Trophoblast cell (in vitro differentiated cells and primary cell): ENCODE measurements at regions not wholly inside any gene's neighbourhood (a gene's known extent, or its start where the extent isn't known, plus 50 kb on each side); places are given as distances from the start of the nearest gene placed in this dataset.

Experiments used
- DNase-seq, 2 donors: peaks; one replicate each; pipeline ENCODE4 v3.0.0-alpha.2; 2016
- H2AFZ ChIP-seq: 2 replicates; pipeline ENCODE4 v1.6.1; 2013; ENCODE audit warnings: low read length, moderate library complexity, mild to moderate bottlenecking; ENCODE audit not compliant: insufficient read depth, poor library complexity
- H2AK5ac ChIP-seq: 2 replicates; pipeline ENCODE4 v1.6.1; 2013; ENCODE audit warnings: mild to moderate bottlenecking, low read length
- H2BK120ac ChIP-seq: 2 replicates; pipeline ENCODE4 v1.6.1; 2013; ENCODE audit warnings: low read length, mild to moderate bottlenecking, moderate library complexity; ENCODE audit not compliant: insufficient read depth, poor library complexity
- H2BK12ac ChIP-seq: 2 replicates; pipeline ENCODE4 v1.6.1; 2013; ENCODE audit warnings: mild to moderate bottlenecking, low read length, moderate library complexity
- H2BK5ac ChIP-seq: 2 replicates; pipeline ENCODE4 v1.6.1; 2013; ENCODE audit warnings: low read length, low read depth, moderate library complexity, mild to moderate bottlenecking; ENCODE audit not compliant: poor library complexity
- H3K14ac ChIP-seq: 2 replicates; pipeline ENCODE4 v1.6.1; 2013; ENCODE audit warnings: mild to moderate bottlenecking, low read length
- H3K18ac ChIP-seq: 2 replicates; pipeline ENCODE4 v1.6.1; 2013; ENCODE audit warnings: mild to moderate bottlenecking, low read length
- H3K23ac ChIP-seq: 2 replicates; pipeline ENCODE4 v1.6.1; 2013; ENCODE audit warnings: low read length
- H3K27ac ChIP-seq: 2 replicates; pipeline ENCODE4 v1.5.1; 2013; ENCODE audit warnings: low read depth, mild to moderate bottlenecking, inconsistent platforms, low read length, moderate library complexity
- H3K27me3 ChIP-seq: 2 replicates; pipeline ENCODE4 v1.6.1; 2013; ENCODE audit warnings: inconsistent platforms, mild to moderate bottlenecking, low read length, moderate library complexity; ENCODE audit not compliant: insufficient read depth
- H3K36me3 ChIP-seq, 2 experiments: 1 replicate in 1 of 2; 2 replicates in 1 of 2; pipeline ENCODE4 v1.6.1; 2013; ENCODE audit warnings: low read length in 2 of 2, mild to moderate bottlenecking in 2 of 2, moderate library complexity in 1 of 2; ENCODE audit not compliant: insufficient read depth in 2 of 2, control insufficient read depth in 1 of 2
- H3K4ac ChIP-seq: 2 replicates; pipeline ENCODE4 v1.6.1; 2013; ENCODE audit warnings: low read depth, mild to moderate bottlenecking, low read length, moderate library complexity
- H3K4me1 ChIP-seq, 2 experiments: 1 replicate in 1 of 2; 2 replicates in 1 of 2; pipeline ENCODE4 v1.6.1; 2013; ENCODE audit warnings: low read length in 2 of 2, mild to moderate bottlenecking in 2 of 2, moderate library complexity in 1 of 2; ENCODE audit not compliant: insufficient read depth in 2 of 2, control insufficient read depth in 1 of 2
- H3K4me2 ChIP-seq: 2 replicates; pipeline ENCODE4 v1.6.1; 2013; ENCODE audit warnings: inconsistent platforms, mild to moderate bottlenecking, low read length, moderate library complexity
- H3K4me3 ChIP-seq: 2 replicates; pipeline ENCODE4 v1.5.1; 2013; ENCODE audit warnings: mild to moderate bottlenecking, low read depth, low read length, inconsistent platforms
- H3K79me1 ChIP-seq: one replicate; pipeline ENCODE4 v1.6.1; 2013; ENCODE audit warnings: low read length
- H3K79me2 ChIP-seq: 2 replicates; pipeline ENCODE4 v1.6.1; 2013; ENCODE audit warnings: low read length, mild to moderate bottlenecking; ENCODE audit not compliant: control insufficient read depth, insufficient read depth, poor library complexity
- H3K9ac ChIP-seq: 2 replicates; pipeline ENCODE4 v1.6.1; 2013; ENCODE audit warnings: mild to moderate bottlenecking, low read length
- H3K9me3 ChIP-seq: 2 replicates; pipeline ENCODE4 v1.6.1; 2013; ENCODE audit warnings: low read depth, mild to moderate bottlenecking, control low read depth, inconsistent platforms, low read length; ENCODE audit not compliant: insufficient read depth
- H4K12ac ChIP-seq: 2 replicates; pipeline ENCODE4 v1.6.1; 2013; ENCODE audit warnings: low read depth, mild to moderate bottlenecking, low read length, moderate library complexity
- H4K8ac ChIP-seq: 2 replicates; pipeline ENCODE4 v1.6.1; 2013; ENCODE audit warnings: low read depth, mild to moderate bottlenecking, low read length, moderate library complexity
- H4K91ac ChIP-seq: one replicate; pipeline ENCODE4 v1.6.1; 2013; ENCODE audit warnings: low read depth, mild to moderate bottlenecking, low read length, moderate library complexity
- WGBS: extraction: QIAGEN DNeasy Blood & Tissue Kit; methylation state at CpG from one replicate; pipeline ENCODE4 v1.1.7; 2013; ENCODE audit warnings: missing lambda C conversion rate; ENCODE audit not compliant: insufficient read length, insufficient coverage; ENCODE audit errors: extremely low coverage; 5-methylcytosine and 5-hydroxymethylcytosine counted together

DNA sequence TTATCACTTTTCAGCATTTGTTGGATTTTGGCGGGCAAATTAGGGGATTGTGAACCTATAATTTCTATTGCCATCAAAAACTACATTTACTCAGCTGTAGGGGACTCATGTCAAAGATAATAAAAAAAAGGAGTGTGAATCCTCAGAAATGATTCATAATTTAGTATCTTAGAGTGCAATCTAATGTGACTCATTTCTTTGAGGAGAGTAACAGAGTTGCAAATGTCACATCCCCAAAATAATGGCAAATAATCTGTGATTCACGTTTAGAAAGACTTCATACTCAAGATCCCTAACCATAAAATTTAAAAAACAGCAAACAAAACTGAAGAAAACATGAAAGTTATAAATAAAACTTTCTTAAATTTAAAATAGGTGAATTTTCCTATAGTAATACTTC is 373.0 kb downstream of the CDH2 start:
- Histone ChIP-seq H3K79me2 (peaks cover 1% of the 10 kb centered on the region), H3K27ac (no peak overlapping the region), H4K8ac (no peak overlapping the region), H3K4me2 (no peak overlapping the region), H2BK120ac (no peak overlapping the region), H2AFZ (no peak overlapping the region), H3K79me1 (no peaks in the 10 kb centered on the region), H3K9me3 (no peaks in the 10 kb centered on the region), H2BK5ac (no peak overlapping the region), H3K4me1 (no peaks in the 10 kb centered on the region), H3K9ac (no peak overlapping the region), H3K23ac (no peak overlapping the region), H3K27me3 (no peaks in the 10 kb centered on the region), H3K4ac (no peak overlapping the region), H3K4me3 (no peak overlapping the region), H3K18ac (no peak overlapping the region), H4K12ac (no peak overlapping the region), H2AK5ac (no peak overlapping the region), H2BK12ac (no peak overlapping the region), H3K36me3 (no peaks in the 10 kb centered on the region), H4K91ac (no peak overlapping the region), H3K14ac (no peak overlapping the region)
- no CpG with 5 or more reads among the region's 2 CpGs for WGBS
- DNase-seq: no peak

DNA sequence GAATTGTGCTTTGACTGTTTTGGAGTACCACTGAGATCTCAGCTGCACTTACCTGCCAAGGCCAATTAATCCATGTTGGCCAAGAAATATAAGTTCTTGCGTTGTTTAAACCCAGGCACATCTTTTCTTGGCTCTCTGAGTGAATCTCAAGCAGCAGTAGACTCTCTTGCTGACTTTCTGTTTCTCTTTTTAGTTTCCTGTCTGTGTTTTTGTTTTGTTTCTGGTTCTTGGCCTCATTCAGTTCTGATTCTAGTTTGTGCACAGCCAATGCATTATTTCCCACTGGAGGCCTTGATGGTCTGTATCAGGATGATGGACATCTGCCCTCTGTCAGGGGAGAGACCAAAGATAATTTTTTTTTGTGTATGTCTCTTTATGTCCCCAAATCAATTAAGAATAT is 379.4 kb downstream of the CDH2 start:
- H3K36me3 ChIP-seq: no peaks in the 10 kb centered on the region
- H3K27ac ChIP-seq: no peak overlapping the region
- H3K18ac ChIP-seq: no peak overlapping the region
- no peak overlapping the region for H3K4ac ChIP-seq
- no peak overlapping the region for H4K12ac ChIP-seq
- no peak overlapping the region for H3K4me2 ChIP-seq
- no peak overlapping the region for H4K8ac ChIP-seq
- no peak overlapping the region for H3K23ac ChIP-seq
- no peaks in the 10 kb centered on the region for H3K27me3 ChIP-seq
- no peak overlapping the region for H3K4me3 ChIP-seq
- no peak overlapping the region for H4K91ac ChIP-seq
- H3K4me1 ChIP-seq: no peaks in the 10 kb centered on the region
- WGBS: no CpG with 5 or more reads among the region's 1 CpG
- no peak overlapping the region for H2BK120ac ChIP-seq
- H3K14ac ChIP-seq: no peak overlapping the region
- no peaks in the 10 kb centered on the region for H3K79me1 ChIP-seq
- no peak overlapping the region for H2AK5ac ChIP-seq
- H2BK12ac ChIP-seq: no peak overlapping the region
- no peak overlapping the region for H3K9ac ChIP-seq
- H3K9me3 ChIP-seq: no peaks in the 10 kb centered on the region
- H2BK5ac ChIP-seq: no peak overlapping the region
- no peak for DNase-seq
- H2AFZ ChIP-seq: no peak overlapping the region
- no peaks in the 10 kb centered on the region for H3K79me2 ChIP-seq

GRCh38 chr18:27794181-27794926 is 382.6 kb downstream of the CDH2 start:
- Histone ChIP-seq H3K27me3 (no peaks in the 10 kb centered on the region), H3K79me2 (no peaks in the 10 kb centered on the region), H2BK120ac (no peak overlapping the region), H2BK5ac (no peak overlapping the region), H3K23ac (no peak overlapping the region), H3K4ac (no peak overlapping the region), H2BK12ac (no peak overlapping the region), H3K14ac (no peak overlapping the region), H4K12ac (no peak overlapping the region), H3K27ac (no peak overlapping the region), H3K9me3 (no peaks in the 10 kb centered on the region), H4K91ac (no peak overlapping the region), H3K4me2 (no peak overlapping the region), H4K8ac (no peak overlapping the region), H3K18ac (no peak overlapping the region), H3K36me3 (no peaks in the 10 kb centered on the region), H2AK5ac (no peak overlapping the region), H3K4me3 (no peak overlapping the region), H3K9ac (peak overlapping the region; percentile 61), H3K4me1 (no peaks in the 10 kb centered on the region), H3K79me1 (no peaks in the 10 kb centered on the region), H2AFZ (no peak overlapping the region)
- DNase-seq: no peak
- WGBS: no CpG with 5 or more reads among the region's 2 CpGs

GRCh38 chr18:27793013-27793785 is 383.7 kb downstream of the CDH2 start:
- H3K23ac ChIP-seq: no peak overlapping the region
- no peak overlapping the region for H4K12ac ChIP-seq

More at GRCh38 chr18:27793013-27793785, 383.7 kb downstream of the CDH2 start:
- WGBS: no CpG with 5 or more reads among the region's 7 CpGs
- H3K79me2 ChIP-seq: no peaks in the 10 kb centered on the region
- no peaks in the 10 kb centered on the region for H3K9me3 ChIP-seq
- H2AK5ac ChIP-seq: no peak overlapping the region
- H4K8ac ChIP-seq: no peak overlapping the region
- H3K27ac ChIP-seq: no peak overlapping the region
- no peak overlapping the region for H2BK5ac ChIP-seq
- H3K4me2 ChIP-seq: no peak overlapping the region
- no peaks in the 10 kb centered on the region for H3K27me3 ChIP-seq
- H3K79me1 ChIP-seq: no peaks in the 10 kb centered on the region
- H2AFZ ChIP-seq: no peak overlapping the region
- no peak overlapping the region for H3K14ac ChIP-seq
- no peak overlapping the region for H2BK12ac ChIP-seq
- H4K91ac ChIP-seq: no peak overlapping the region
- no peak overlapping the region for H2BK120ac ChIP-seq
- no peak overlapping the region for H3K18ac ChIP-seq
- no peak overlapping the region for H3K4ac ChIP-seq
- DNase-seq: no peak
- no peak overlapping the region for H3K4me3 ChIP-seq
- no peaks in the 10 kb centered on the region for H3K4me1 ChIP-seq
- H3K36me3 ChIP-seq: no peaks in the 10 kb centered on the region
- H3K9ac ChIP-seq: no peak overlapping the region
